ENCODE measurements at regions not wholly inside any gene's neighbourhood (a gene's known extent, or its start where the extent isn't known, plus 50 kb on each side); places are given as distances from the start of the nearest gene placed in this dataset.
"Not testable (repeated sequence)": the region's sequence is repeated elsewhere in the genome, so short reads cannot be mapped to it uniquely, and the experiment has no call there.

- H3K4me3 ChIP-seq (ENCODE audit: low read depth, low read length, poor library complexity, severe bottlenecking): no peak overlapping the region
- CTCF ChIA-PET: interaction anchor here (0.5 kb wide), 1 partner anchor 15 kb away, joined by 3 read pairs; no protein-coding TSS in a partner anchor
- intact Hi-C loops (cut with micrococcal nuclease; ENCODE audit: unreplicated experiment): no loop called here
- TF ChIP-seq CTCF (conservative IDR thresholded peaks at IDR 0.05; ENCODE audit: low read depth, low read length) (no peak), EZH2 (IDR thresholded peaks at IDR 0.05; ENCODE audit: borderline replicate concordance, low read depth, low read length, poor library complexity, severe bottlenecking) (no peak)
- no peak overlapping the region for H3K27ac ChIP-seq (ENCODE audit: low read depth, low read length, poor library complexity, severe bottlenecking)
- no peaks in the 10 kb centered on the region for H3K9me3 ChIP-seq (ENCODE audit: low read depth, low read length, poor library complexity, severe bottlenecking)
- BruUV-seq (replicated peaks): no TSS peak
- H3K36me3 ChIP-seq (ENCODE audit: insufficient read depth, low read length, poor library complexity, severe bottlenecking): no peaks in the 10 kb centered on the region
- POLR2A ChIA-PET (ENCODE audit: low non-redundant PET): no interaction called here
- H3K4me1 ChIP-seq (ENCODE audit: insufficient read depth, low read length, poor library complexity, severe bottlenecking): peaks cover 15% of the 10 kb centered on the region
- DNase-seq (ENCODE audit: low spot score): no peak
- no peaks in the 10 kb centered on the region for H3K27me3 ChIP-seq (replicated peaks; ENCODE audit: insufficient read depth, low read depth, low read length, poor library complexity)
These were observed 134.6 kb downstream of the CCDC34 start for GRCh38 chr11:27228232-27228905.

- no peak for TF ChIP-seq EZH2 (IDR thresholded peaks at IDR 0.05; ENCODE audit: borderline replicate concordance, low read depth, low read length, poor library complexity, severe bottlenecking)
- no peak for TF ChIP-seq CTCF (conservative IDR thresholded peaks at IDR 0.05; ENCODE audit: low read depth, low read length)
- Histone ChIP-seq H3K27me3 (replicated peaks; ENCODE audit: insufficient read depth, low read depth, low read length, poor library complexity) (no peaks in the 10 kb centered on the region), H3K4me3 (ENCODE audit: low read depth, low read length, poor library complexity, severe bottlenecking) (no peak overlapping the region), H3K36me3 (ENCODE audit: insufficient read depth, low read length, poor library complexity, severe bottlenecking) (no peaks in the 10 kb centered on the region), H3K27ac (ENCODE audit: low read depth, low read length, poor library complexity, severe bottlenecking) (no peak overlapping the region), H3K9me3 (ENCODE audit: low read depth, low read length, poor library complexity, severe bottlenecking) (no peaks in the 10 kb centered on the region), H3K4me1 (ENCODE audit: insufficient read depth, low read length, poor library complexity, severe bottlenecking) (peaks cover 14% of the 10 kb centered on the region)
- intact Hi-C loops (cut with micrococcal nuclease; ENCODE audit: unreplicated experiment): no loop called here
- BruUV-seq (replicated peaks): no TSS peak
- CTCF ChIA-PET: no interaction called here
- no peak for DNase-seq (ENCODE audit: low spot score)
- POLR2A ChIA-PET (ENCODE audit: low non-redundant PET): no interaction called here
These were observed 135.3 kb downstream of the CCDC34 start for GRCh38 chr11:27227736-27228135.

GRCh38 chr11:27219487-27220039 lies 143.5 kb downstream of the CCDC34 start:
- H3K9me3 ChIP-seq (ENCODE audit: low read depth, low read length, poor library complexity, severe bottlenecking); CTCF ChIA-PET; DNase-seq (ENCODE audit: low spot score); H3K27me3 ChIP-seq (replicated peaks; ENCODE audit: insufficient read depth, low read depth, low read length, poor library complexity); H3K36me3 ChIP-seq (ENCODE audit: insufficient read depth, low read length, poor library complexity, severe bottlenecking); H3K4me3 ChIP-seq (ENCODE audit: low read depth, low read length, poor library complexity, severe bottlenecking); POLR2A ChIA-PET (ENCODE audit: low non-redundant PET); BruUV-seq (replicated peaks): not testable (repeated sequence)
- H3K27ac ChIP-seq (ENCODE audit: low read depth, low read length, poor library complexity, severe bottlenecking): peak overlapping the region; percentile 77
- intact Hi-C loops (cut with micrococcal nuclease; ENCODE audit: unreplicated experiment): loop anchor here (10.0 kb wide), 1 partner anchor 1965 kb away; no protein-coding TSS in a partner anchor
- H3K4me1 ChIP-seq (ENCODE audit: insufficient read depth, low read length, poor library complexity, severe bottlenecking): peaks cover 49% of the 10 kb centered on the region
